SK-N-DZ (cell line): ENCODE measurements at regions not wholly inside any gene's neighbourhood (a gene's known extent, or its start where the extent isn't known, plus 50 kb on each side); places are given as distances from the start of the nearest gene placed in this dataset.
A peak's percentile ranks its signal among the peaks of the same experiment; 100 is the strongest.
"Not testable (repeated sequence)": the region's sequence is repeated elsewhere in the genome, so short reads cannot be mapped to it uniquely, and the experiment has no call there.

Experiments used
- DNase-seq: peaks from one replicate; pipeline ENCODE4 v3.0.0-alpha.2; 2015; ENCODE audit warnings: low spot score

- DNase-seq = no peak
Observed at GRCh38 chr1:104463126-104463697, 713.5 kb downstream of the AMY1C start.

GRCh38 chr1:104466068-104466467 lies 716.4 kb downstream of the AMY1C start:
- DNase-seq = no peak

- no peak for DNase-seq
Observed at GRCh38 chr1:104467590-104467989, 717.9 kb downstream of the AMY1C start.

GRCh38 chr1:104468282-104468681 lies 718.6 kb downstream of the AMY1C start:
- DNase-seq = no peak

GRCh38 chr1:104476126-104476525 lies 726.4 kb downstream of the AMY1C start:
- DNase-seq = no peak

- no peak for DNase-seq
Observed at GRCh38 chr1:104488296-104489015, 738.8 kb downstream of the AMY1C start.

- no peak for DNase-seq
Observed at GRCh38 chr1:104526158-104526795, 776.6 kb downstream of the AMY1C start.

GRCh38 chr1:104531990-104532389 lies 782.3 kb downstream of the AMY1C start:
- no peak for DNase-seq

GRCh38 chr1:104574620-104575019 lies 824.9 kb downstream of the AMY1C start:
- DNase-seq = no peak

- no peak for DNase-seq
Observed at GRCh38 chr1:104592926-104593325, 843.2 kb downstream of the AMY1C start.

GRCh38 chr1:104593413-104594187 lies 843.9 kb downstream of the AMY1C start:
- DNase-seq = no peak

- no peak for DNase-seq
Observed at GRCh38 chr1:104617474-104617873, 867.8 kb downstream of the AMY1C start.

- DNase-seq = no peak
Observed at GRCh38 chr1:104621221-104621620, 871.5 kb downstream of the AMY1C start.

- no peak for DNase-seq
Observed at GRCh38 chr1:104624538-104624937, 874.8 kb downstream of the AMY1C start.

GRCh38 chr1:104629589-104629988 lies 879.9 kb downstream of the AMY1C start:
- no peak for DNase-seq

GRCh38 chr1:104630567-104631149 lies 881.0 kb downstream of the AMY1C start:
- no peak for DNase-seq

- no peak for DNase-seq
Observed at GRCh38 chr1:104636581-104636980, 886.9 kb downstream of the AMY1C start.

GRCh38 chr1:104646233-104646632 lies 896.5 kb downstream of the AMY1C start:
- no peak for DNase-seq

GRCh38 chr1:104648269-104648691 lies 898.6 kb downstream of the AMY1C start:
- peak; percentile 60 for DNase-seq

GRCh38 chr1:104664374-104664773 lies 914.7 kb downstream of the AMY1C start:
- DNase-seq = not testable (repeated sequence)

- no peak for DNase-seq
Observed at GRCh38 chr1:104665300-104665699, 915.6 kb downstream of the AMY1C start.
